ENCODE measurements at regions not wholly inside any gene's neighbourhood (a gene's known extent, or its start where the extent isn't known, plus 50 kb on each side); places are given as distances from the start of the nearest gene placed in this dataset.

GRCh38 chr17:74004056-74004455, 199.4 kb upstream of the RPL38 start:
- H3K27ac ChIP-seq (ENCODE audit: low read length) = no peak overlapping the region
- no peaks in the 10 kb centered on the region for H3K79me2 ChIP-seq (ENCODE audit: low read length)
- H3K4me2 ChIP-seq (ENCODE audit: low read length) = no peak overlapping the region
- H3K36me3 ChIP-seq (replicated peaks; ENCODE audit: low read depth, low read length) = no peaks in the 10 kb centered on the region
- H3K9ac ChIP-seq (ENCODE audit: low read length) = no peak overlapping the region
- peaks cover 16% of the 10 kb centered on the region for H3K27me3 ChIP-seq (ENCODE audit: low read depth, low read length)
- H4K20me1 ChIP-seq (ENCODE audit: insufficient read depth, low read length) = no peaks in the 10 kb centered on the region
- no peak overlapping the region for H2AFZ ChIP-seq (ENCODE audit: low read depth, low read length)
- no peaks in the 10 kb centered on the region for H3K9me3 ChIP-seq (ENCODE audit: insufficient read depth, low read length)
- H3K4me3 ChIP-seq (ENCODE audit: low read length) = no peak overlapping the region
- TF ChIP-seq CTCF (IDR thresholded peaks at IDR 0.05; ENCODE audit: low read depth, low read length) (no peak), EZH2phosphoT487 (IDR thresholded peaks at IDR 0.05; ENCODE audit: low read depth) (no peak)
- H3K4me1 ChIP-seq (ENCODE audit: low read length) = no peaks in the 10 kb centered on the region

GRCh38 chr17:74005790-74006189, 197.7 kb upstream of the RPL38 start:
- Histone ChIP-seq H3K9ac (ENCODE audit: low read length) (no peak overlapping the region), H3K36me3 (replicated peaks; ENCODE audit: low read depth, low read length) (no peaks in the 10 kb centered on the region), H4K20me1 (ENCODE audit: insufficient read depth, low read length) (no peaks in the 10 kb centered on the region), H3K27me3 (ENCODE audit: low read depth, low read length) (peaks cover 26% of the 10 kb centered on the region), H2AFZ (ENCODE audit: low read depth, low read length) (no peak overlapping the region), H3K4me1 (ENCODE audit: low read length) (no peaks in the 10 kb centered on the region), H3K9me3 (ENCODE audit: insufficient read depth, low read length) (no peaks in the 10 kb centered on the region), H3K4me2 (ENCODE audit: low read length) (no peak overlapping the region), H3K79me2 (ENCODE audit: low read length) (no peaks in the 10 kb centered on the region), H3K27ac (ENCODE audit: low read length) (no peak overlapping the region), H3K4me3 (ENCODE audit: low read length) (no peak overlapping the region)
- TF ChIP-seq EZH2phosphoT487 (IDR thresholded peaks at IDR 0.05; ENCODE audit: low read depth) (no peak), CTCF (IDR thresholded peaks at IDR 0.05; ENCODE audit: low read depth, low read length) (no peak)

GRCh38 chr17:74006371-74006770, 197.1 kb upstream of the RPL38 start:
- no peak for TF ChIP-seq CTCF (IDR thresholded peaks at IDR 0.05; ENCODE audit: low read depth, low read length)
- TF ChIP-seq EZH2phosphoT487 (IDR thresholded peaks at IDR 0.05; ENCODE audit: low read depth) = no peak
- no peak overlapping the region for H3K9ac ChIP-seq (ENCODE audit: low read length)
- H2AFZ ChIP-seq (ENCODE audit: low read depth, low read length) = no peak overlapping the region
- no peaks in the 10 kb centered on the region for H4K20me1 ChIP-seq (ENCODE audit: insufficient read depth, low read length)
- no peaks in the 10 kb centered on the region for H3K36me3 ChIP-seq (replicated peaks; ENCODE audit: low read depth, low read length)
- peaks cover 26% of the 10 kb centered on the region for H3K27me3 ChIP-seq (ENCODE audit: low read depth, low read length)
- H3K4me2 ChIP-seq (ENCODE audit: low read length) = no peak overlapping the region
- no peaks in the 10 kb centered on the region for H3K9me3 ChIP-seq (ENCODE audit: insufficient read depth, low read length)
- no peaks in the 10 kb centered on the region for H3K4me1 ChIP-seq (ENCODE audit: low read length)
- H3K27ac ChIP-seq (ENCODE audit: low read length) = no peak overlapping the region
- no peak overlapping the region for H3K4me3 ChIP-seq (ENCODE audit: low read length)
- no peaks in the 10 kb centered on the region for H3K79me2 ChIP-seq (ENCODE audit: low read length)

GRCh38 chr17:74008196-74008595, 195.3 kb upstream of the RPL38 start:
- no peaks in the 10 kb centered on the region for H3K79me2 ChIP-seq (ENCODE audit: low read length)
- no peaks in the 10 kb centered on the region for H3K9me3 ChIP-seq (ENCODE audit: insufficient read depth, low read length)
- H2AFZ ChIP-seq (ENCODE audit: low read depth, low read length) = no peak overlapping the region
- H3K4me3 ChIP-seq (ENCODE audit: low read length) = no peak overlapping the region
- no peaks in the 10 kb centered on the region for H3K4me1 ChIP-seq (ENCODE audit: low read length)
- no peak overlapping the region for H3K27ac ChIP-seq (ENCODE audit: low read length)
- no peaks in the 10 kb centered on the region for H3K36me3 ChIP-seq (replicated peaks; ENCODE audit: low read depth, low read length)
- no peak overlapping the region for H3K4me2 ChIP-seq (ENCODE audit: low read length)
- peaks cover 32% of the 10 kb centered on the region for H3K27me3 ChIP-seq (ENCODE audit: low read depth, low read length)
- no peaks in the 10 kb centered on the region for H4K20me1 ChIP-seq (ENCODE audit: insufficient read depth, low read length)
- TF ChIP-seq CTCF (IDR thresholded peaks at IDR 0.05; ENCODE audit: low read depth, low read length) (peak; percentile 41), EZH2phosphoT487 (IDR thresholded peaks at IDR 0.05; ENCODE audit: low read depth) (no peak)
- no peak overlapping the region for H3K9ac ChIP-seq (ENCODE audit: low read length)

All from OCI-LY3 (cell line).